Inflammatory macrophage (primary cell): ENCODE measurements at regions not wholly inside any gene's neighbourhood (a gene's known extent, or its start where the extent isn't known, plus 50 kb on each side); places are given as distances from the start of the nearest gene placed in this dataset.

Experiments
- DNase-seq, 2 donors: peaks; one replicate each; pipeline ENCODE4 v3.0.0-alpha.2; 2020 to 2022

DNA sequence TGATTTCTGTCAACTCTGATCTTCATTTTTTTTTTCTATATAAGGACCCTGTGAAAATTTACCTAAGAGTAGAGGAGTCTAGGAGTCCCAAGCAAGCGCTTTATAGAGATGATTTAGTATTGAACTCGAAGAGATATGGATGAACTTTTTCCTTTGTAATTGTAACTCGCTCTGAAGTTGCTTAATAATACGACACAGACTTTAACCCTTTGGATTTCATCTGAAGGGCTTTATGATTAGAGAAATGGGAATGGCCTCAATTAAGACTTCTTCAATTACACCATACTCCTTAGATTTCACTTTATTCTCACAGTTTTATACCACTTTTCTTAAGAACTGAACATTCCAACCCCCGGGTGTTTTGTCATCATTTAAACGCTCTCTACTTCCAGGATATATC is 647.7 kb downstream of the HTR1A start:
- DNase-seq, result no peak

DNA sequence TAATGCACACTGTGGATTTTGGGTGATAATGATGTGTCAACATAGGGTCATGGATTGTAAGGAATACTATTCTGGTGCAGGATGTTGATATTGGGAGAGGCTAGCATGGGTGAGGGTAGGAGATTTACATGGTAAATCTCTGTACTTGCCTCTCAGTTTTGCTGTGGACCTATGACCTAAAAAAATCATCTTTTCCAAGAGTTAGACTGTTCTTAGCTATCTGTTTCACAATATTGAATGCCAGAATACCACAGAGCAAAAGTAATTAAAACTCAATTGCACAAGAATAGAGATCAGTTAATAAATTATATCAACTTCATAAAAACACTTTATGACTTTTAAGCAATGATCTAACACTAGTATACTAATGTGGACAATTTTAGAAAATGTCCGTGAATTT is 651.6 kb downstream of the HTR1A start:
- no peak for DNase-seq

DNA sequence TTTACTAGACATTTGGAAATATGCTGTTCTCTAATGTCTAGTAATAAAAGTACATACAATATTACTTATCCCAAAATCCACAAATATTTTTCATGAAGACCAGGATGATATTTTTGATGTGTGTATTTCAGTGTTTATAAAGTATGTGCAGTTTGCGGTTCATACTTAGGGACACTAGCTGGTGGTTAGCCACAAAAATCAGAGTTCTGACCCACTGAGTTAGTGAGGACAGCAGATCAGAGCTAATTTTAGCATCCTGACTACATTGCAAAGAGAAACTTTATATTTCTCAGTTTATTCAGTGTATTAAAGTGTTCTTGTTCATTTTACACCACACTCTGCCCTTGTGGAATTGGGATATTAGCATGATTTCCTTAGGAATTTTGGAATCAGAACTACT is 655.3 kb downstream of the HTR1A start:
- no peak for DNase-seq

DNA sequence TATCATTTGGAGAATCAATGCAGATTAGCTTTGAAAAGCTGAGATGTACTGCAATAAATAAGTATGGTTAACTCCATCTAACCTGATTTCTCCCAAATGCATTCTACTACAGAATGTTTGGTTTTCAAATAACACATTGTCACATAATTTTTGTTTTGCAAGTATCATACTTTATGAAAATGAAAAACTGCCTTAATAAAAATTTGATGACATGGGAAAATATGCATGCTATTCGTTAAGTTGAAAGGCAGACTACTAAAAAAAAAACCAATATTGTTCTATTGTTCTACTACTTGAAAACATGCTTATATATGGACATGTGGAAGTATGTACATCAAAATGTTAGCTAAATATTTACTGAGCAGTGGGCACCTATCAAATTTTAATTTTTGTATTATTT is 668.9 kb downstream of the HTR1A start:
- DNase-seq, result no peak

DNA sequence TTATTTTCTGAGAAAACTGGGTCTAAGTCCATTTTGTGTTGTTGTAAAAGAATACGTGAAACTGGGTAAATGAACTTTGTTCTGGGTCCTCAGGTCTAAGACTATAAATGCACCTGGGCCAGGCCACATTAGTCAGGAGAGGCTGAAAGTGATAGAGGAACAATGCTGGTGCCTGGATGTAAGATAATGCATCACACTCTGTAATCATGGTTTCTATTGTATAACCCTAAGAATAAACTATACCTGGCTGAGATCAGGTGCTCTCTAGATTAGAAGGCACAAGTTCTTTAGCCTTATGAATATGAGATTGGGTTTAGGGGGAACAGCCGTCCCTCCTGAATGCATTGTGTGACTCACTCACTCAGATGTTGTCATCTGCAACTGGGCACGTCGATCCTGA is 675.5 kb downstream of the HTR1A start:
- DNase-seq, result no peak

DNA sequence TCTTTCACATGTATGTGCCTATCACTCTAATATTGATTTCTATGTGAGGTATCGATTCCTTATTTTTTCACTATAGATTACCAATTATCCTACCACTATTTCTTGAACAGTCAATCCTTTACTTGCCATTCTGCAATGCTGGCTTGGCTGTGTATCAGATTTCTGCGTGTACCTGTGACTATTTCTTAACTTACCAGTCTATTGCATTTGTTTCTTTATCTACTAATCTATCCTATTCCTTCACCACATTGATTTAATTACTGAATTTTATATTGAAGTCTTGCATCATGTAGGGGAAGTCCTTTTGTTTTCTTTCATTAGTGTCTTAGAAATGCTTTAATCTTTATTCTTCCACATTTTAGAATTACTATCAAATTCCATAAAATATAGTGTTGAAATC is 684.8 kb downstream of the LRRC70 start:
- DNase-seq, result no peak

DNA sequence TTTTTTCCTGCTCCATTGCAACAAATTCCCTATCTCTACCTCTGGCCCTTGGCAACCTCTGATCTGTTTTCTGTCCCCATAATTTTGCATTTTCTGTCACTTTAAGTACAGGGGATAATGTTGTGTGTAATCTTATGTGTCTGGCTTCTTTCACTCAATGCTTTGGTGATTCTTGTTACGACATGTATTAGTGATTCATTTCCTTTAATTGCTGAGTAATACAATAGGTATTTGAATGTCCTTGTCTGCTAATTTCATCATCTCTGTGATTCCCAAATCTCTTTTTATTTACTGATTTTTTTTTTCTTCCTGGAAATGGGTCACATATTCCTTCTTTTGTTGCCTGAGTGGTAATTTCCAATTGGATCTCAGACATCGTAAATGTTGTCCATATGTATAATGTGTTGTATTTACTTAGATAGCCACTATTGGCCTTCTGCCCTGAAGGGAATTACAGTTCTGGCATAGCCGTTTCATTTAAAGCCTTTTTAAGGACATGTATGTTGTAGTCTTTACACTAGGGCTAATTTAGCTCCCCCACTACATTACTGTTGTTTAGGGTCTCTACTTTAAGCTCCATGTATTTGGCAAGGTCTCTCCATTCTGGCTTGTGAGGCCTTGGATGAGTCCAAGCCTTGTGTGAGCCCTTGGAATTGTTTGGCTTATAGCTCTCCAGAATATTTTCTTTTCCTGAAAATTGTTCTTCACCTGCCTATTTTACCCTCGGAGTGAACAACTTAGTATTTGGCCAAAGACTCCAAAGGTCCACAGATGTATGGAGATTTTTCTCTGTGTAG is 683.8 kb downstream of the LRRC70 start:
- DNase-seq, result no peak

DNA sequence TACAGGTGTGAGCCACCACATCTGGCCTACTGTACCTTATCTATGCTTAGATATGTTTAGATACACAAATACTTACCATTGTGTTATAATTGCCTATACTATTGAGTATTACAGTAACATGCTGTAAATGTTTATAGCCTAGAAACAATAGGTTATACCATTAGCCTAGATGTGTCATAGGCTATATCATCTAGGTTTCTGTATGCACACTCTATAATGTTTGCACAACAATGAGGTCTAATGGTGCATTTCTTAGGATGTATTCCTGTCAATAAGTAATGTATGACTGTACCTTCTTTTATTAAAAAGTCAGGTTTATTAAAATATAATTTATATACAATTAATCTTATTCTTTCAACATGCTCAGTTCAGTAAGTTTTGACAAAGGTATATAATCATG is 683.1 kb downstream of the LRRC70 start:
- no peak for DNase-seq

DNA sequence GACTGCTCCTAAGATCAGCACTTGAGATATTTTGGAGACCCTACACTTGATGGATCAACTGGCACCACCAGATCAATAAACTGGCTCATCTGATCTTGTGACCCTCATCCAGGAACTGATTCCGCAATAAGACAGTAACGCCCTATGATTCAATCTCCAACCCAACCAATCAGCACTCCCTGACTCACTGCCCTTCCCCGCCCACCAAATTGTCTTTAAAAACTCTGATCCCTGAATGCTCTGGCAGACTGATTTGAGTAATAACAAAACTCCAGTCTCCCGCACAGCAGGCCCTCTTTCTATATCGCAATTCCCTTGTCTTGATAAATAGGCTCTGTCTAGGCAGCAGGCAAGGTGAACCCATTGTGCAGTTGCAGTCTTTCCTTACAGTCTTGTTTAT is 677.0 kb downstream of the LRRC70 start:
- DNase-seq, result no peak

DNA sequence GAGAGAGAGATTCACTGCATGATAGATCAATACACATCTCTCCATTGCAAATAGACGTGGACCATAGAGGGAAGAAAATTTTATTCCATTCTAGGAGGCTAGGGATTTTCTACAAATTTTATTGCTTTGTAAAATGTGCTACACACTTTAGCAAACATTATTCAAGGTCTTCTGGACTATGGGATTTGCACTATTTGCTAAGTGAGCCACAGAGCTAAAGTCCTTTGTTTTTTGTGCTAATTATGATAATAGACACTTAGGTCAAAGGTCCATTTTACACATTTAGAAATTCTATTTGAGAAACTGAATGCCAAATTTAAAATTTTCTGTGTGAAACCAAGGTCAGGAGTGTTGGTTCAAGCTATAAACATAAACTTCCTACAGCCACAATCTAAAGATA is 672.3 kb downstream of the LRRC70 start:
- no peak for DNase-seq

DNA sequence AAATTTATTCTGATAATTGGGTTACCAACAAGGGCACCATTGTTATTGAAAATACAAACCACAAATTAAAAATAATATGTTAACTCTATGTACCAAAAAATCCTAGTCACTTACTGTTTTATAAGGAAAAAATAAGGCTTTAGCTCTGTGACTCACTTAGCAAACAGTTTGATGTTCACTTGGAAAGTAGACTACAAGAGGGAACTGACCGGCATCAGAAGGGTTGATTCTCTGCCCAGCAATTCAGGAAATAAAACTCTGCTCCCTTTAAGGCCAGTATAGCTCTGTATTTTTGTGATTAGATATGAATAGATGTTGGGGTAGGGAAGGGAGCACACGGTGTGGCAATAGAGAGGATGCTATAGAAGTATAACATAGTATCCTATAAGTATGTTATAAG is 671.3 kb downstream of the LRRC70 start:
- DNase-seq, result no peak

DNA sequence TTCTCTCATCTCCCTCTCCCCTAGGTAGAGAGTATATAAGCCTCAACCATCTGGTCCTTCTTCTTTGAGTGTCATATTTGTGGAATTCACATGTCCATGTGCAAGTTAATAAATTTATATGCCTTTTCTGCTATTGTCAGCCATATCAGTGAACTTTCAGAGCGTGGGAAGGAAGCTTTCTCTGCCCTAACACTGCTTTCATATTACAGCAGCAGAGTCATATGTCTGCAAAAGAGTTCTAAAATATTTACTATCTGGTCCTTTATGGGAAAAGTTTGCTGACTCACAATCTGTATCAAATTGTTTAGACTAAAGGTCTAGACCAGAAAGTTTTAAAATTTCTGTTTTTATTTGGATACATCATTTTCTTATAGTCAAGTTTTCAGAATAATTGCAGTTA is 669.0 kb downstream of the LRRC70 start:
- DNase-seq, result no peak

DNA sequence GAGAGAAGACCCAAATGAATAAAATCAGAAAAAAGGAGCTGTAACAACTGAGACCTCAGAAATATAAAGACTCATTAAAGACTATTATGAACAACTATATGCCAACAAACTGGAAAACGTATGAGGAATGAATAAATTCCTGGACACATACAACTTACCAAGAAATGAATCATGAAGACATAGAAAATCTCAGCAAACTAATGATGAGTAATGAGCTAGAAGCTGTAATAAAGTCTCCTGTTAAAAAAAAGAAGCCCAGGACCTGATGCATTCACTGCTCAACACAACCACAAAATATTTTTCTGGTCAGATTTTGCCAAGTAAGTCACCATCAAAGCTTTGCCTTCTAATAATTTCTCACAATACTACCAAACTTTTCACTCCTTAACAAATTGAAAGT is 666.7 kb downstream of the LRRC70 start:
- no peak for DNase-seq

DNA sequence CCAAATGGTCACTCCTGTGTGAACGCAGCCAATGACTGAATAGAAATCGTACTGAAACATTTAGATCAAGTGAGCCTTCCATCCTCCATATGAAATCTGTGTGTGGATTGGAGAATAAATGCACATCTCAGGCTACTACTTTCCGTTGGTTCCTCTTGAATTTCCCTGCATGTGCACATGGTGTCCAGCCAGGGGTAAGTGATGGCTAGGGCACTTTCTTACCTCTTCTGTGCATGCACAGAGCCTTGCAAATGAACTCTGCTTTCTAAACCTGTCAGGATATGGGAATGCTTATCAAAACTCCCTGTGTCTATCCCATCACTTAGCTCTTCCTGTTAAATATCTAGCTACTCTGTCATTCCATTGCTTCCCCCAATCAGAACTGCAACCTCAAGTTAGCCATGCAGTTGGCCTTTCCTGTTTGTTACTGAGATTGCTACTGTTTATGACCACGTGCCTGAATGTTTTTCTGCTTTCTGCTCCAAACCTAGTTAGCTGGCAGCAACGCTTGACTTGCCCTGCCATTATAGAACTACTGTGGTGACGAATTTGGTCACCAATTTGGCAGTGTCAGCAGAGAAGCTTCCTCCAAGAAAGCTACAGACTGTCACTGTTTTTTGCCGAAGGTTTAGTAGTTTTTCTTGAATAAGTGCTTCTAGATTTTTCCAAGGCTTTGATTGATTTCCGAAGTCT is 661.6 kb downstream of the LRRC70 start:
- no peak for DNase-seq

DNA sequence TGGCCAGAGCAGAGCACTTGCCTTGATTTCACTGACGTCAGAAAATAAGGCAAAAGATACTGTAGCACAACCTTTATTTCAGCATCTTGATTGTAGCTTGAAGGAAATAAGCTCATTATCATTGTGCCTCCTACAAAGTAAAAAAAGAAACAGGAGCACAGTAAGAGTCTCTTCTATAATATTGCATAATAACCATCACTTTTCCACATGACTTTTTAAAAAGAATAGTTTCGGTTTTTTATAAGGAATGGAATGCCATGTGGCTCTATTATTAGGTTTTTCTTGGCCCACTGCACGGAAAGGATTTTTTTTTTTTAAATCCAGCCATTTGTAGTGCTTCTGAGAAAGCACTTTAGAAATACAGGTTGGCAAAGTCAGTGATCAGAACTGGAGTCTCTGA is 655.3 kb downstream of the LRRC70 start:
- no peak for DNase-seq

DNA sequence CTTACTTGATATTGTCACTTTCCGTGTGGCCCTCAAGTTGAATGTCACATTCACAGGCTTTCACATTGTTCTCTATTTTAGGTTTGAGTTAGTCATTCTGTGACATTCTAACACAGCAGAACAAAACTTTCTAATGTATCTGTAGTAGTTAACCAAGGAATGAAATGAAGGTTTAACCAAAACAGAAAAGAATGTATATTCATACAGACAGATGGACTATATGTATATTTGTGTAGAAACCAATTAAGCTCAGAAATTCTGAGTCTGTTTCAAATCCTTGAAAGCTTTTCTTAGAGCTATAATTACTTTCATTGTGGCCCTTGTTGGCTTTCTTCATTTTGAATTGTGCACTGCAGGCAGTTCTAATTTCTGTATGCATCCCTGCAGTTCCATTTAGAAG is 654.7 kb downstream of the LRRC70 start:
- no peak for DNase-seq

DNA sequence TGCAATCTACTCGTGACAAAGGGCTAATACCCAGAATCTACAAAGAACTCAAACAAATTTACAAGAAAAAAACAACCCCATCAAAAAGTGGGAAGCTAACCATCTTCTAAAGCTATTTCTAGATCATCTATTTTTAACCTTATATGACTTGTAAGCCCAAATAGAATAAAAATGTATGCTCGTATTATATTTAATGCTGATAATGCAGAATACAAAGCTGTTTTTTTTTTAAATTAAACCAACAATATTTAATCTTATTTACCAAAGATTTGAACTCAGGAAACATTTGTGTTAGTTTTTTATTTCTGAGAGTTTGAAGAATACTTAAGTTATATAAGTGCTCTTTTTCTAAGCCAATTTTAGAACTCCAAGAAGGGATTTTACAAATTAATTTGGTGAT is 652.1 kb downstream of the LRRC70 start:
- DNase-seq, result no peak

DNA sequence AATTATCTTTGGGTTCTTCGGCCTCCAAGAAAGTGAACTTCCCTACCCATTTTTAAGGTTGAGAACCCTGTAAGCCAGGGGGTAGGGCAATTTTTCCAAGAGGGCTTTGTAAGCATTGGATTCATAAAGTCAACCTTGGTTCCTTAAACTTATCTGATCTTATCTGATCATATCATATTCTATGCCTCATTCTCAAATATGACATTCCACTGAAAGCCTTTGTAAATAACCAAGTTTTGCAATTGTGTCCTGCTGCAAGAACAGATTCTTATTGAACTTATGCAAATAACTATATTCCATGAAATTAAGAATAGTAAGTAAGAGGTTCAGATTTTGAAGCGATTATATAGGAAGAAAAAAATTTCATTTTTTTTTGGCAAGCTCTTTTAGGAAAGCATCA is 649.5 kb downstream of the LRRC70 start:
- no peak for DNase-seq

DNA sequence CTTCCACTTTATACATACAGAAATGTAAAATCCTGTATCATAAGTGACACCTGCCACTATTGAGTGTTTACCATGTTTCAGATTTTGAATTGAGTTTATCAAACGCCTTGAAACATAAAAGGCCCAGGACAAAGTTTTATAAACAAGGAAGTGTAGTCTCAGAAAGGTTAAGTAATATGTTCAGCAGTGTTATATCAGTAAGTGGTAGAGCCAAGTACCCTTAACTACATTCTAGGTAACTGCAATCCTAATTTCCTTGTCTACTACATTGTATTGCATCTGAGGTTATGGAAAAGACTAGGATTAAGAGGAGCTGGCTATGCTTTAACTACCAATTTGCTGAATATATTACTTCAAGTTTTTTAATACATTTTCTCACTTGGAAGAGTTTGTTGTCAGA is 641.6 kb downstream of the LRRC70 start:
- DNase-seq, result no peak

DNA sequence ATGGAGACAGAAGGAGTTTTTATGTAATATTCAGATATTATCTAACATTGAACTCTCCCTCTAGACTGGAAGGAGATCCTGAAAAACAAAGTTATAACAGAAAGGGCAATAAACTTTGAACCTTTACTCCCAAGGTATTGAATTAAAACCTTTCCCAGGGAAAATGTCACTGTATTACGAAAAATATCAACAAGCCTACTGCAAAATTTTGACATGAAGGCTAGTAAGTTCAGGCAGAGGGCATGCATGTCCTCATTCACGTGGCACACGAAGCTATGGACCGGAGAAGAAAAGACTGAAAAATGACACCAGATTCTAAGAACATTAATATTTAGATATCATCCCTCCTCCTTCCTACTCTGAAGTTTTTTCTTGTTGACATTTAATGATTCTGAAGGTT is 638.8 kb downstream of the LRRC70 start:
- no peak for DNase-seq

DNA sequence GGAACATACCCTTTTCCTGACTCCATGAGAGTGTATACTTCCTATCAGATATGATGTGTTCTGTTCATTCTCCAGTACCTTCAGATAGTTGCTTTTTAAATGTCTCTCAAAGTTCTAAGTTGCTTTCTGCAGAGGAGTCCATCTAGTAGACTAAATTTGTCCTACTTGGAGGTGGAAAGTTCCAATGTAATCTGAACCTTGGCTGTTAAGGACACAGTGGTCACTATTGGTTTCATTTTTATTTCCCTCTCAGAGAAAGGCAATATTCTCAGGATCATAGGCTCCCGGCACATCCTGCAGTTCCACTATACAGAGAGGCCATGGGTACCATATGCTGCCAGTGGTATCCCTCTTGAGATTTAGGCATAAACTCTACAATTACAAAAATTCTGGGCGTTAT is 634.6 kb downstream of the LRRC70 start:
- DNase-seq, result no peak

DNA sequence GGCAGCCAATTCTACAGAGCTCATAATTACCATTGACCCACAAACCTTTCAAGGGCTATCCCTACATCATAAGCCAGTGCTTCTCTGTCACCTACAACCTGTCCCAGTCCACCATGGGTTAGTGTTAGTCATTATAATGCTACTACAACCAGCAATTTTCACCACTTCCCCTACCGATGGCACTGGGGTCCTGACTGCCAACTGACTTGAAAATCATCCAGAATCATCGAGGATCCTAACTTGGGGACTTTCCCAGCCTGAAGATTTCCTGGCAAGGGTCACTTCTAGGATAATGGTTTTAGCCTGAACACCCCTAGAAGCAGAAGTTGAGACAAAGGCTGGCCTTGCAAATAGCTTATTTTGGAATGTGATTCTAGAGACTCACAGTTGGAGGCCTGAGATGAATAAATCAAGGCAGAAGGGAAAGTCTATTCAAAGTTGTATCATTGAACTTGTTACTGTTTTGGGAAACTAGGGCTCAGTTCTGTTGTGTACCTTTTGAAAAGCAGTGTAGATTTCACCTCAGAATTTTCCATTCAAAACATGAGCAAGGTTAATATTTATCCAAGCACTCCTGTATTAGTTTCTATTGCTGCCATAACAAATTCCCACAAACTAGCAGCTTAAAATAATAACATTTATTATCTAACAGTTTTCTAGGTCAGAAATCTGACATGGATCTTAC is 633.0 kb downstream of the LRRC70 start:
- no peak for DNase-seq

DNA sequence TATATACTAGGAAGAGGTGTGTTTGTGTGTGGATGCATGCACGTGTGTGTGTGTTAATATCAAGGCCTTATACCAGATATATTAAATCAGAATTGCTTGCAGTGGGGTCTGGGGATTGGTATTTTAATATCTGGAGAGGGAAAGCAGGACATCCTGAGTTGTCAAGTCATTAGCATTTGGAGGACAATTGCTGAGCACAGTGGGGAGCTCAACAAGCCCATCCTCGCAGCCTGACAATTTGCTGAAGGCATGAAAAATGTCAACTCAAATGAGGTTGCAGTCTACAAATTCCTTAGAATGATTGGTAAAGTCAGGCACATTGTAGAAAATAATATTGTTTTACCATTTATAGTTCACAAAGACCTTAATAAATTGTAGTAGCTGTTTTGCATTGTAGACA is 627.4 kb downstream of the LRRC70 start:
- DNase-seq, result no peak

DNA sequence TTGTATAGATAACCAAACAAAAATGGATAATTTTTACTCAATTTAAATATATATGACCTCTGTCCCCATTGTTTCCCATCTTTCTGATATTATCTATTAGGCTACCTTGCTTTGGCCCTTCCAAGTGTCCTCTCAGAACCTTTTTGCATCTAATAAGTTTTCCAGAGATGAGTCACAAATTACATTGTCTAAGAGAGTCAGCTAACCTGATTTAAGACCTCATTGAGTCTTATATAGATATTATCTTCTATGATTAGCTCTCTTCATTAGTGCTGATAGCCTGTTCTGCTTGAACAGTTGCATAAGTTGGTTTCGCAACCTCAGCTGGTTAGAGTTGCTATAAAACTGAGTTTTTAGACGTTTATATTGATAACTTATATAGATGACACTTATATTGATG is 623.1 kb downstream of the LRRC70 start:
- no peak for DNase-seq
